ENCODE measurements at regions not wholly inside any gene's neighbourhood (a gene's known extent, or its start where the extent isn't known, plus 50 kb on each side); places are given as distances from the start of the nearest gene placed in this dataset.

DNA sequence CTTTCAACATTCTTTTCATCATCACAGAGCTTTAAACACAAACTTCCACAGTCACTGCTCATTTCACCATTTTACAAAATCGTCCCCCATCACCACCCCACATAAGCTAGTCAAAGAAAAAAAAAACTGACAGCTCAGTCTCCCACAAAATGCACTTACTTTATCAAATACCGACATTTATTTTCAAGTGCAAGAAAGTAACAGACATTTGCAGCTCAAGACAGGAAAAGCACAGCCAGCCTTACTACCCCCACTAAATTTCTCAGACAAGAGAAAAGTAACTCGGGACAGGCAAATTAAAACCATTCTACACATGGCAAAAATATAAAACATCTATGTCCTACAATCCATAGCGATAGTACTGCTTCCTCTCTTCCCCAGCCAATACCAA, 402.4 kb downstream of the SHQ1 start:
- Histone ChIP-seq H3K27ac (no peak overlapping the region), H3K9ac (peak overlapping the region; percentile 79), H3K9me3 (ENCODE audit: low read depth) (no peaks in the 10 kb centered on the region), H4K20me1 (ENCODE audit: low read depth) (peaks cover 60% of the 10 kb centered on the region), H3F3A (ENCODE audit: low read depth) (peaks cover 19% of the 10 kb centered on the region), H3K4me2 (peak overlapping the region; percentile 95), H2AFZ (replicated peaks) (no peak overlapping the region), H3K4me1 (peaks cover 36% of the 10 kb centered on the region), H3K4me3 (peak overlapping the region; percentile 90), H3K36me3 (no peaks in the 10 kb centered on the region), H3K27me3 (peaks cover 19% of the 10 kb centered on the region), H3K79me2 (ENCODE audit: low read depth) (peaks cover 60% of the 10 kb centered on the region)
- H3K27me3 Mint-ChIP-seq (ENCODE audit: insufficient read depth, low read depth): peaks cover 17% of the 10 kb centered on the region
- no peaks in the 10 kb centered on the region for H3K9me3 Mint-ChIP-seq
- DNase-seq (ENCODE audit: low spot score): no peak
- peak overlapping the region; percentile 98 for H3K27ac Mint-ChIP-seq
- H3K36me3 Mint-ChIP-seq: peaks cover 14% of the 10 kb centered on the region
- TF ChIP-seq EZH2 (IDR thresholded peaks at IDR 0.05) (no peak), EZH2phosphoT487 (IDR thresholded peaks at IDR 0.05) (no peak)
- TF ChIP-seq, protein P1, sequence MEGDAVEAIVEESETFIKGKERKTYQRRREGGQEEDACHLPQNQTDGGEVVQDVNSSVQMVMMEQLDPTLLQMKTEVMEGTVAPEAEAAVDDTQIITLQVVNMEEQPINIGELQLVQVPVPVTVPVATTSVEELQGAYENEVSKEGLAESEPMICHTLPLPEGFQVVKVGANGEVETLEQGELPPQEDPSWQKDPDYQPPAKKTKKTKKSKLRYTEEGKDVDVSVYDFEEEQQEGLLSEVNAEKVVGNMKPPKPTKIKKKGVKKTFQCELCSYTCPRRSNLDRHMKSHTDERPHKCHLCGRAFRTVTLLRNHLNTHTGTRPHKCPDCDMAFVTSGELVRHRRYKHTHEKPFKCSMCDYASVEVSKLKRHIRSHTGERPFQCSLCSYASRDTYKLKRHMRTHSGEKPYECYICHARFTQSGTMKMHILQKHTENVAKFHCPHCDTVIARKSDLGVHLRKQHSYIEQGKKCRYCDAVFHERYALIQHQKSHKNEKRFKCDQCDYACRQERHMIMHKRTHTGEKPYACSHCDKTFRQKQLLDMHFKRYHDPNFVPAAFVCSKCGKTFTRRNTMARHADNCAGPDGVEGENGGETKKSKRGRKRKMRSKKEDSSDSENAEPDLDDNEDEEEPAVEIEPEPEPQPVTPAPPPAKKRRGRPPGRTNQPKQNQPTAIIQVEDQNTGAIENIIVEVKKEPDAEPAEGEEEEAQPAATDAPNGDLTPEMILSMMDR (IDR thresholded peaks at IDR 0.05): no peak
- peaks cover 42% of the 10 kb centered on the region for H3K4me1 Mint-ChIP-seq
- peak overlapping the region; percentile 98 for H3K4me3 Mint-ChIP-seq

- Mint-ChIP-seq H3K27ac (no peak overlapping the region), H3K4me3 (peak overlapping the region; percentile 98), H3K9me3 (no peaks in the 10 kb centered on the region), H3K27me3 (ENCODE audit: insufficient read depth, low read depth) (peaks cover 11% of the 10 kb centered on the region), H3K36me3 (peaks cover 14% of the 10 kb centered on the region), H3K4me1 (peaks cover 42% of the 10 kb centered on the region)
- Histone ChIP-seq H3K9ac (no peak overlapping the region), H3K36me3 (no peaks in the 10 kb centered on the region), H4K20me1 (ENCODE audit: low read depth) (peaks cover 70% of the 10 kb centered on the region), H3K4me2 (peak overlapping the region; percentile 95), H3K4me3 (peak overlapping the region; percentile 90), H3K27me3 (peaks cover 19% of the 10 kb centered on the region), H3K27ac (no peak overlapping the region), H3K9me3 (ENCODE audit: low read depth) (no peaks in the 10 kb centered on the region), H3F3A (ENCODE audit: low read depth) (peaks cover 19% of the 10 kb centered on the region), H2AFZ (replicated peaks) (no peak overlapping the region), H3K4me1 (peaks cover 36% of the 10 kb centered on the region), H3K79me2 (ENCODE audit: low read depth) (peaks cover 71% of the 10 kb centered on the region)
- DNase-seq (ENCODE audit: low spot score): no peak
- TF ChIP-seq EZH2 (IDR thresholded peaks at IDR 0.05) (no peak), EZH2phosphoT487 (IDR thresholded peaks at IDR 0.05) (no peak)
- TF ChIP-seq, protein P1 (IDR thresholded peaks at IDR 0.05): no peak
These were observed 403.5 kb downstream of the SHQ1 start for GRCh38 chr3:72444656-72445223.

GRCh38 chr3:72442759-72443158, 405.5 kb downstream of the SHQ1 start:
- Histone ChIP-seq H2AFZ (replicated peaks) (no peak overlapping the region), H4K20me1 (ENCODE audit: low read depth) (peaks cover 90% of the 10 kb centered on the region), H3F3A (ENCODE audit: low read depth) (peaks cover 9% of the 10 kb centered on the region), H3K9ac (no peak overlapping the region), H3K36me3 (no peaks in the 10 kb centered on the region), H3K4me2 (no peak overlapping the region), H3K9me3 (ENCODE audit: low read depth) (no peaks in the 10 kb centered on the region), H3K79me2 (ENCODE audit: low read depth) (peaks cover 90% of the 10 kb centered on the region), H3K4me1 (peaks cover 36% of the 10 kb centered on the region), H3K27me3 (peaks cover 5% of the 10 kb centered on the region), H3K27ac (no peak overlapping the region), H3K4me3 (no peak overlapping the region)
- Mint-ChIP-seq H3K27ac (no peak overlapping the region), H3K36me3 (peaks cover 26% of the 10 kb centered on the region), H3K4me3 (no peak overlapping the region), H3K4me1 (peaks cover 31% of the 10 kb centered on the region), H3K27me3 (ENCODE audit: insufficient read depth, low read depth) (peaks cover 6% of the 10 kb centered on the region), H3K9me3 (no peaks in the 10 kb centered on the region)
- no peak for DNase-seq (ENCODE audit: low spot score)
- TF ChIP-seq EZH2phosphoT487 (IDR thresholded peaks at IDR 0.05) (no peak), EZH2 (IDR thresholded peaks at IDR 0.05) (no peak)
- TF ChIP-seq, protein P1 (IDR thresholded peaks at IDR 0.05): no peak
